ENCODE measurements at regions not wholly inside any gene's neighbourhood (a gene's known extent, or its start where the extent isn't known, plus 50 kb on each side); places are given as distances from the start of the nearest gene placed in this dataset.
"Not testable (repeated sequence)": the region's sequence is repeated elsewhere in the genome, so short reads cannot be mapped to it uniquely, and the experiment has no call there.

- DNase-seq (ENCODE audit: low read depth, low spot score), result no peak
Measured at GRCh38 chr2:16974688-16975087, 309.1 kb upstream of the CYRIA start.

GRCh38 chr2:16973586-16974286, 308.1 kb upstream of the CYRIA start:
- no peak for DNase-seq (ENCODE audit: low read depth, low spot score)

- no peak for DNase-seq (ENCODE audit: low read depth, low spot score)
Measured at GRCh38 chr2:16972276-16972675, 306.6 kb upstream of the CYRIA start.

- DNase-seq (ENCODE audit: low read depth, low spot score), result no peak
Measured at GRCh38 chr2:16971722-16972234, 306.1 kb upstream of the CYRIA start.

GRCh38 chr2:16970948-16971347, 305.3 kb upstream of the CYRIA start:
- DNase-seq (ENCODE audit: low read depth, low spot score), result not testable (repeated sequence)

GRCh38 chr2:16962505-16962904, 296.9 kb upstream of the CYRIA start:
- no peak for DNase-seq (ENCODE audit: low read depth, low spot score)

GRCh38 chr2:16960579-16960978, 294.9 kb upstream of the CYRIA start:
- no peak for DNase-seq (ENCODE audit: low read depth, low spot score)

- no peak for DNase-seq (ENCODE audit: low read depth, low spot score)
Measured at GRCh38 chr2:16958266-16958665, 292.6 kb upstream of the CYRIA start.

- no peak for DNase-seq (ENCODE audit: low read depth, low spot score)
Measured at GRCh38 chr2:16952805-16953204, 287.2 kb upstream of the CYRIA start.

- no peak for DNase-seq (ENCODE audit: low read depth, low spot score)
Measured at GRCh38 chr2:16952368-16952767, 286.7 kb upstream of the CYRIA start.

GRCh38 chr2:16950436-16950835, 284.8 kb upstream of the CYRIA start:
- no peak for DNase-seq (ENCODE audit: low read depth, low spot score)

- no peak for DNase-seq (ENCODE audit: low read depth, low spot score)
Measured at GRCh38 chr2:16948710-16949109, 283.1 kb upstream of the CYRIA start.

- DNase-seq (ENCODE audit: low read depth, low spot score), result no peak
Measured at GRCh38 chr2:16948053-16948452, 282.4 kb upstream of the CYRIA start.

- DNase-seq (ENCODE audit: low read depth, low spot score), result no peak
Measured at GRCh38 chr2:16943279-16943958, 277.8 kb upstream of the CYRIA start.

- no peak for DNase-seq (ENCODE audit: low read depth, low spot score)
Measured at GRCh38 chr2:16940214-16940613, 274.6 kb upstream of the CYRIA start.

- no peak for DNase-seq (ENCODE audit: low read depth, low spot score)
Measured at GRCh38 chr2:16939771-16940170, 274.1 kb upstream of the CYRIA start.

GRCh38 chr2:16933355-16933754, 267.7 kb upstream of the CYRIA start:
- no peak for DNase-seq (ENCODE audit: low read depth, low spot score)

GRCh38 chr2:16932826-16933225, 267.2 kb upstream of the CYRIA start:
- DNase-seq (ENCODE audit: low read depth, low spot score), result no peak

- no peak for DNase-seq (ENCODE audit: low read depth, low spot score)
Measured at GRCh38 chr2:16931441-16931840, 265.8 kb upstream of the CYRIA start.

GRCh38 chr2:16927398-16927797, 261.8 kb upstream of the CYRIA start:
- no peak for DNase-seq (ENCODE audit: low read depth, low spot score)

- no peak for DNase-seq (ENCODE audit: low read depth, low spot score)
Measured at GRCh38 chr2:16925145-16925544, 259.5 kb upstream of the CYRIA start.

GRCh38 chr2:16915341-16915755, 249.7 kb upstream of the CYRIA start:
- DNase-seq (ENCODE audit: low read depth, low spot score), result not testable (repeated sequence)

GRCh38 chr2:16911746-16912145, 246.1 kb upstream of the CYRIA start:
- no peak for DNase-seq (ENCODE audit: low read depth, low spot score)

Data from activated CD4-positive, CD25-positive, alpha-beta regulatory T cell treated with anti-CD3 and anti-CD28 coated beads, Interleukin-2, amount 50 U/mL, for 16 hours (primary cell).